ENCODE measurements at regions not wholly inside any gene's neighbourhood (a gene's known extent, or its start where the extent isn't known, plus 50 kb on each side); places are given as distances from the start of the nearest gene placed in this dataset.

- no peaks in the 10 kb centered on the region for H3K36me3 ChIP-seq (ENCODE audit: insufficient read depth, low read length)
- TF ChIP-seq CTCF (IDR thresholded peaks at IDR 0.05; ENCODE audit: extremely low read depth, low read depth, low read length): no peak
- H3K4me1 ChIP-seq (ENCODE audit: insufficient read depth, low read length): no peaks in the 10 kb centered on the region
- no peaks in the 10 kb centered on the region for H3K79me2 ChIP-seq (ENCODE audit: insufficient read depth, low read length)
- H3K4me3 ChIP-seq (ENCODE audit: insufficient read depth, low read length): no peak overlapping the region
- H3K4me2 ChIP-seq (ENCODE audit: insufficient read depth, low read length): no peak overlapping the region
- peaks cover 3% of the 10 kb centered on the region for H3K9me3 ChIP-seq (ENCODE audit: low read depth, low read length)
- H2AFZ ChIP-seq (ENCODE audit: low read length): no peak overlapping the region
- H3K27ac ChIP-seq (ENCODE audit: low read depth, low read length): no peak overlapping the region
- H3K27me3 ChIP-seq (ENCODE audit: insufficient read depth, low read length): no peaks in the 10 kb centered on the region
- DNase-seq (ENCODE audit: insufficient read length, low spot score, missing footprints): no peak
- H4K20me1 ChIP-seq (ENCODE audit: insufficient read depth, low read length): no peaks in the 10 kb centered on the region
Observed at GRCh38 chr7:37536706-37537105, 88.0 kb upstream of the ELMO1 start.

- no peak overlapping the region for H3K4me2 ChIP-seq (ENCODE audit: insufficient read depth, low read length)
- H3K36me3 ChIP-seq (ENCODE audit: insufficient read depth, low read length): no peaks in the 10 kb centered on the region
- H3K27ac ChIP-seq (ENCODE audit: low read depth, low read length): no peak overlapping the region
- H3K9me3 ChIP-seq (ENCODE audit: low read depth, low read length): peaks cover 3% of the 10 kb centered on the region
- no peaks in the 10 kb centered on the region for H4K20me1 ChIP-seq (ENCODE audit: insufficient read depth, low read length)
- H3K79me2 ChIP-seq (ENCODE audit: insufficient read depth, low read length): no peaks in the 10 kb centered on the region
- no peak for DNase-seq (ENCODE audit: insufficient read length, low spot score, missing footprints)
- H3K27me3 ChIP-seq (ENCODE audit: insufficient read depth, low read length): no peaks in the 10 kb centered on the region
- no peak overlapping the region for H2AFZ ChIP-seq (ENCODE audit: low read length)
- H3K4me3 ChIP-seq (ENCODE audit: insufficient read depth, low read length): no peak overlapping the region
- H3K4me1 ChIP-seq (ENCODE audit: insufficient read depth, low read length): no peaks in the 10 kb centered on the region
- TF ChIP-seq CTCF (IDR thresholded peaks at IDR 0.05; ENCODE audit: extremely low read depth, low read depth, low read length): no peak
Observed at GRCh38 chr7:37537439-37537838, 88.8 kb upstream of the ELMO1 start.

GRCh38 chr7:37538945-37539344 is 90.3 kb upstream of the ELMO1 start:
- no peak for TF ChIP-seq CTCF (IDR thresholded peaks at IDR 0.05; ENCODE audit: extremely low read depth, low read depth, low read length)

GRCh38 chr7:37540917-37541316 is 92.3 kb upstream of the ELMO1 start:
- Histone ChIP-seq H2AFZ (ENCODE audit: low read length) (no peak overlapping the region), H3K4me3 (ENCODE audit: insufficient read depth, low read length) (no peak overlapping the region), H3K36me3 (ENCODE audit: insufficient read depth, low read length) (no peaks in the 10 kb centered on the region), H3K27me3 (ENCODE audit: insufficient read depth, low read length) (no peaks in the 10 kb centered on the region), H3K4me2 (ENCODE audit: insufficient read depth, low read length) (no peak overlapping the region), H3K4me1 (ENCODE audit: insufficient read depth, low read length) (no peaks in the 10 kb centered on the region), H3K9me3 (ENCODE audit: low read depth, low read length) (peaks cover 3% of the 10 kb centered on the region), H3K79me2 (ENCODE audit: insufficient read depth, low read length) (no peaks in the 10 kb centered on the region), H4K20me1 (ENCODE audit: insufficient read depth, low read length) (no peaks in the 10 kb centered on the region), H3K27ac (ENCODE audit: low read depth, low read length) (no peak overlapping the region)
- TF ChIP-seq CTCF (IDR thresholded peaks at IDR 0.05; ENCODE audit: extremely low read depth, low read depth, low read length): no peak
- DNase-seq (ENCODE audit: insufficient read length, low spot score, missing footprints): no peak

More at GRCh38 chr7:37538945-37539344, 90.3 kb upstream of the ELMO1 start:
- Histone ChIP-seq H3K4me1 (ENCODE audit: insufficient read depth, low read length) (no peaks in the 10 kb centered on the region), H3K36me3 (ENCODE audit: insufficient read depth, low read length) (no peaks in the 10 kb centered on the region), H3K79me2 (ENCODE audit: insufficient read depth, low read length) (no peaks in the 10 kb centered on the region), H3K4me2 (ENCODE audit: insufficient read depth, low read length) (no peak overlapping the region), H3K4me3 (ENCODE audit: insufficient read depth, low read length) (no peak overlapping the region), H2AFZ (ENCODE audit: low read length) (no peak overlapping the region), H4K20me1 (ENCODE audit: insufficient read depth, low read length) (no peaks in the 10 kb centered on the region), H3K27me3 (ENCODE audit: insufficient read depth, low read length) (no peaks in the 10 kb centered on the region), H3K9me3 (ENCODE audit: low read depth, low read length) (peaks cover 3% of the 10 kb centered on the region), H3K27ac (ENCODE audit: low read depth, low read length) (no peak overlapping the region)
- DNase-seq (ENCODE audit: insufficient read length, low spot score, missing footprints): no peak
